ENCODE measurements at regions not wholly inside any gene's neighbourhood (a gene's known extent, or its start where the extent isn't known, plus 50 kb on each side); places are given as distances from the start of the nearest gene placed in this dataset.

DNA sequence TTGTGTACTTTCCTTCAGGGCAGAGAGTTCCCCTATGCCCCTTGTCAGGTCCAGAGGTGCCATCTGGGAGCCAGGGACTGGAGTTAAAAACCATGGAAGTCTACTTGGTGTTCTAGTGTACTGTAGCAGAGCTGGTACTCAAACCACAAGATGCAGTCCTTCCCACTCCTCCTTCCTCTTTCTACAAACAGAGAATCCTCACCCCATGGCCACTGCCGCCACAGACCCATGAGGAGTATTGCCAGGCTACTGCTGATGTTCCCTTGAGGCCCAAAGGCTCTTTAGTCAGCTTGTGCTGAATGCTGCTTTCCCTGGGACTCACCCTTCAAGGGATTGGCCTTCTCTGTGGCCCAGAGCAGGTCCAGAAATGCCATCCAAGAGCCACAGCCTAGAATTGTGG lies 229.2 kb upstream of the ZPLD1 start:
- no peaks in the 10 kb centered on the region for H3K4me1 Mint-ChIP-seq (ENCODE audit: low read depth, unreplicated experiment)
- H3K4me3 Mint-ChIP-seq (ENCODE audit: low read depth, unreplicated experiment) = no peak overlapping the region
- no peaks in the 10 kb centered on the region for H3K27me3 Mint-ChIP-seq (ENCODE audit: unreplicated experiment)
- no peak overlapping the region for H3K27ac Mint-ChIP-seq (ENCODE audit: unreplicated experiment)
- BruUV-seq (replicated peaks) = no TSS peak
- no peak for DNase-seq
- intact Hi-C loops (cut with micrococcal nuclease; ENCODE audit: unreplicated experiment) = no loop called here
- CTCF ChIA-PET = no interaction called here
- no peaks in the 10 kb centered on the region for H3K36me3 Mint-ChIP-seq (ENCODE audit: insufficient read depth, unreplicated experiment)
- no peak for TF ChIP-seq CTCF (IDR thresholded peaks at IDR 0.05; ENCODE audit: unreplicated experiment)
- peaks cover 4% of the 10 kb centered on the region for H3K9me3 Mint-ChIP-seq (ENCODE audit: low read depth, unreplicated experiment)

GRCh38 chr3:102206511-102207031 lies 228.2 kb upstream of the ZPLD1 start:
- Mint-ChIP-seq H3K4me3 (ENCODE audit: low read depth, unreplicated experiment) (no peak overlapping the region), H3K27me3 (ENCODE audit: unreplicated experiment) (no peaks in the 10 kb centered on the region), H3K27ac (ENCODE audit: unreplicated experiment) (no peak overlapping the region), H3K36me3 (ENCODE audit: insufficient read depth, unreplicated experiment) (no peaks in the 10 kb centered on the region), H3K4me1 (ENCODE audit: low read depth, unreplicated experiment) (no peaks in the 10 kb centered on the region), H3K9me3 (ENCODE audit: low read depth, unreplicated experiment) (peaks cover 4% of the 10 kb centered on the region)
- TF ChIP-seq CTCF (IDR thresholded peaks at IDR 0.05; ENCODE audit: unreplicated experiment) = no peak
- DNase-seq = no peak
- intact Hi-C loops (cut with micrococcal nuclease; ENCODE audit: unreplicated experiment) = no loop called here
- CTCF ChIA-PET = no interaction called here
- BruUV-seq (replicated peaks) = no TSS peak

DNA sequence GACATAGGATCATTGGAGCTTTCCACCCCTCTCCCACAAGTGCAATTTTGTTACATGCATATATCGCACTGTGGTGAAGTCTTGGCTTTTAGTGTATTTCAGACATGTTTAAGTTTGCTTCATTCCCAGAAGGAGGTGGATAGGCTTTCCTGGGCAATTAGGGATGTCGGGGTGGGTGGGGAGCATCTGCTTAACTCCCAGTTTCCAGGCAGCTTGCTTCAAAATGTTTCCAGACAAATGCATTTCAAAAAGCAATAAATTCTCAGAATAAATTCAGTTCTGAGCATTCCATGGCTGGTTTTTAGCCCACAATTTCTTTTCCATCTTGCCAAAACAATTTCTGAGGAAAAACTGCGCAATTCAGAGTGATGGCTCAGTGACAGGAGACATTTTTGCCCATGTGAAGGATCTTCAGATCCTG lies 227.7 kb upstream of the ZPLD1 start:
- no peaks in the 10 kb centered on the region for H3K4me1 Mint-ChIP-seq (ENCODE audit: low read depth, unreplicated experiment)
- TF ChIP-seq CTCF (IDR thresholded peaks at IDR 0.05; ENCODE audit: unreplicated experiment) = no peak
- DNase-seq = no peak
- intact Hi-C loops (cut with micrococcal nuclease; ENCODE audit: unreplicated experiment) = no loop called here
- no TSS peak for BruUV-seq (replicated peaks)
- H3K9me3 Mint-ChIP-seq (ENCODE audit: low read depth, unreplicated experiment) = peaks cover 4% of the 10 kb centered on the region
- no peak overlapping the region for H3K27ac Mint-ChIP-seq (ENCODE audit: unreplicated experiment)
- H3K4me3 Mint-ChIP-seq (ENCODE audit: low read depth, unreplicated experiment) = no peak overlapping the region
- CTCF ChIA-PET = no interaction called here
- no peaks in the 10 kb centered on the region for H3K36me3 Mint-ChIP-seq (ENCODE audit: insufficient read depth, unreplicated experiment)
- no peaks in the 10 kb centered on the region for H3K27me3 Mint-ChIP-seq (ENCODE audit: unreplicated experiment)

DNA sequence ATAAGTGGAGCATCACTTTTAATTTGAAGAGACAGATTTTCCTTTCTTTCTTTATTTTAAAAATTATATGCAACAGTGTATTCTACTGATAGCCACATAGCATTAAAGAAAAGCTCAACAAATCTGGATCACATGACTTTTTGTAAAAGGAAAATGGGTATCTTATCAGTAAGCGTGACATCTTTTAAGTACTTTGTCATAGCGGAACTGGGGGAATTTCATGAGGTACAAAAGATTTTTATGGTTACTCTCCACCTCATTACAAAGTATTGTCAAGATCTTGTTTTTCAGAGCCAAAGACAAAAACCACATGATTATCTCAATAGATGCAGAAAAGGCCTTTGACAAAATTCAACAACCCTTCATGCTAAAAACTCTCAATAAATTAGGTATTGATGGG lies 219.6 kb upstream of the ZPLD1 start:
- intact Hi-C loops (cut with micrococcal nuclease; ENCODE audit: unreplicated experiment) = no loop called here
- no peaks in the 10 kb centered on the region for H3K4me1 Mint-ChIP-seq (ENCODE audit: low read depth, unreplicated experiment)
- no peaks in the 10 kb centered on the region for H3K36me3 Mint-ChIP-seq (ENCODE audit: insufficient read depth, unreplicated experiment)
- no peak overlapping the region for H3K27ac Mint-ChIP-seq (ENCODE audit: unreplicated experiment)
- TF ChIP-seq CTCF (IDR thresholded peaks at IDR 0.05; ENCODE audit: unreplicated experiment) = no peak
- DNase-seq = no peak
- peaks cover 5% of the 10 kb centered on the region for H3K9me3 Mint-ChIP-seq (ENCODE audit: low read depth, unreplicated experiment)
- H3K27me3 Mint-ChIP-seq (ENCODE audit: unreplicated experiment) = no peaks in the 10 kb centered on the region
- CTCF ChIA-PET = no interaction called here
- no peak overlapping the region for H3K4me3 Mint-ChIP-seq (ENCODE audit: low read depth, unreplicated experiment)
- no TSS peak for BruUV-seq (replicated peaks)

Data from Calu3 (cell line).